Mesendoderm (in vitro differentiated cells): ENCODE measurements at regions not wholly inside any gene's neighbourhood (a gene's known extent, or its start where the extent isn't known, plus 50 kb on each side); places are given as distances from the start of the nearest gene placed in this dataset.
A peak's percentile ranks its signal among the peaks of the same experiment; 100 is the strongest.

Experiments
- DNase-seq: peaks from one replicate; pipeline ENCODE4 v3.0.0; 2013
- H2AK5ac ChIP-seq: 2 replicates; pipeline ENCODE4 v1.6.1; 2013; ENCODE audit warnings: low read length, inconsistent platforms
- H2BK120ac ChIP-seq: 2 replicates; pipeline ENCODE4 v1.6.1; 2013; ENCODE audit warnings: low read depth, mild to moderate bottlenecking, low read length, moderate library complexity, mixed read lengths
- H2BK15ac ChIP-seq: replicated peaks from 2 replicates; pipeline ENCODE4 v1.6.1; 2013; ENCODE audit warnings: low read depth, mild to moderate bottlenecking, moderate library complexity
- H2BK5ac ChIP-seq: 2 replicates; pipeline ENCODE4 v1.6.1; 2013; ENCODE audit warnings: low read length, inconsistent platforms
- H3K18ac ChIP-seq: 2 replicates; pipeline ENCODE4 v1.6.1; 2013; ENCODE audit warnings: mild to moderate bottlenecking, low read length, mixed read lengths
- H3K23ac ChIP-seq: one replicate; pipeline ENCODE4 v1.6.1; 2013; ENCODE audit warnings: low read length
- H3K27ac ChIP-seq: 2 replicates; pipeline ENCODE4 v1.5.1; 2013; ENCODE audit warnings: low read depth, mild to moderate bottlenecking, inconsistent platforms, low read length, moderate library complexity
- H3K27me3 ChIP-seq: 2 replicates; pipeline ENCODE4 v1.6.1; 2013; ENCODE audit warnings: low read length, control low read depth, mild to moderate bottlenecking, inconsistent platforms; ENCODE audit not compliant: insufficient read depth, poor library complexity
- H3K36me3 ChIP-seq: 2 replicates; pipeline ENCODE4 v1.6.1; 2013; ENCODE audit warnings: low read length, inconsistent platforms; ENCODE audit not compliant: control insufficient read depth, insufficient read depth
- H3K4ac ChIP-seq: one replicate; pipeline ENCODE4 v1.6.1; 2013; ENCODE audit warnings: low read depth, mild to moderate bottlenecking, low read length, moderate library complexity
- H3K4me1 ChIP-seq: 2 replicates; pipeline ENCODE4 v1.6.1; 2013; ENCODE audit warnings: low read depth, low read length, inconsistent platforms; ENCODE audit not compliant: control insufficient read depth
- H3K4me2 ChIP-seq: 2 replicates; pipeline ENCODE4 v1.6.1; 2013; ENCODE audit warnings: low read length
- H3K4me3 ChIP-seq: 2 replicates; pipeline ENCODE4 v1.5.1; 2013; ENCODE audit warnings: mild to moderate bottlenecking, low read length
- H3K56ac ChIP-seq: one replicate; pipeline ENCODE4 v1.6.1; 2013; ENCODE audit warnings: low read length
- H3K79me1 ChIP-seq: 2 replicates; pipeline ENCODE4 v1.6.1; 2013; ENCODE audit warnings: low read length, inconsistent platforms
- H3K79me2 ChIP-seq: 2 replicates; pipeline ENCODE4 v1.6.1; 2013; ENCODE audit warnings: mild to moderate bottlenecking, low read length; ENCODE audit not compliant: control insufficient read depth, insufficient read depth
- H3K9ac ChIP-seq: 2 replicates; pipeline ENCODE4 v1.6.1; 2013; ENCODE audit warnings: low read length, inconsistent platforms
- H4K5ac ChIP-seq: one replicate; pipeline ENCODE4 v1.6.1; 2013; ENCODE audit warnings: low read length
- H4K8ac ChIP-seq: one replicate; pipeline ENCODE4 v1.6.1; 2013; ENCODE audit warnings: low read depth, mild to moderate bottlenecking, control low read depth, low read length, moderate library complexity
- WGBS: extraction: QIAGEN DNeasy Blood & Tissue Kit; methylation state at CpG from one replicate; pipeline ENCODE4 v1.1.7; 2013; ENCODE audit warnings: low lambda C conversion rate, missing lambda C conversion rate; ENCODE audit not compliant: insufficient coverage; ENCODE audit errors: extremely low coverage; 5-methylcytosine and 5-hydroxymethylcytosine counted together

DNA sequence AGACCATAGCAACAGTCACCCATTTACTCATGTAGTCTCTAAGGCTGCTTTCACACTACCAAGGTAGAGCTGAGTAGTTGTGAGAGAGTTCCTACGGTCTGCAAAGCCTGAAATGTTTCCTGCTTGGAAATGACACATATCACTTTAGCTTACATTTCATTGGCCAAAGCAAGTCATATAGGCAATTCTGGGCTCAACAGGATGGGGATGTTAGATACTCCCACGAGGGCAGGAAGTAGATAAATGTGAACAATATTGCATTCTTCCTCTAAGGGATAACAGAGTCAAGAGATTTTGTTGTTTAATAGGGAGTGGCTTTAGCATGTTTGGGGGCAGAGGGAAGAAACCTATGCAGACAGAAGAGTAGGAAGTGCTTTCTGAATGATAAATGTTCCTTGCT, 355.6 kb upstream of the THRB start:
- no peak overlapping the region for H4K8ac ChIP-seq
- H3K4me3 ChIP-seq: no peak overlapping the region
- no peaks in the 10 kb centered on the region for H3K4me1 ChIP-seq
- no peak overlapping the region for H2BK5ac ChIP-seq
- H3K23ac ChIP-seq: no peak overlapping the region
- no peaks in the 10 kb centered on the region for H3K79me2 ChIP-seq
- H3K9ac ChIP-seq: no peak overlapping the region
- H3K4me2 ChIP-seq: no peak overlapping the region
- H3K56ac ChIP-seq: no peak overlapping the region
- no peak overlapping the region for H2BK120ac ChIP-seq
- no peak overlapping the region for H3K4ac ChIP-seq
- H3K27me3 ChIP-seq: no peaks in the 10 kb centered on the region
- WGBS: no CpG with 5 or more reads among the region's 2 CpGs
- no peak overlapping the region for H3K27ac ChIP-seq
- no peaks in the 10 kb centered on the region for H3K79me1 ChIP-seq
- no peak overlapping the region for H4K5ac ChIP-seq
- H3K36me3 ChIP-seq: no peaks in the 10 kb centered on the region
- H2BK15ac ChIP-seq: no peak overlapping the region
- DNase-seq: no peak
- H2AK5ac ChIP-seq: no peak overlapping the region
- H3K18ac ChIP-seq: no peak overlapping the region

DNA sequence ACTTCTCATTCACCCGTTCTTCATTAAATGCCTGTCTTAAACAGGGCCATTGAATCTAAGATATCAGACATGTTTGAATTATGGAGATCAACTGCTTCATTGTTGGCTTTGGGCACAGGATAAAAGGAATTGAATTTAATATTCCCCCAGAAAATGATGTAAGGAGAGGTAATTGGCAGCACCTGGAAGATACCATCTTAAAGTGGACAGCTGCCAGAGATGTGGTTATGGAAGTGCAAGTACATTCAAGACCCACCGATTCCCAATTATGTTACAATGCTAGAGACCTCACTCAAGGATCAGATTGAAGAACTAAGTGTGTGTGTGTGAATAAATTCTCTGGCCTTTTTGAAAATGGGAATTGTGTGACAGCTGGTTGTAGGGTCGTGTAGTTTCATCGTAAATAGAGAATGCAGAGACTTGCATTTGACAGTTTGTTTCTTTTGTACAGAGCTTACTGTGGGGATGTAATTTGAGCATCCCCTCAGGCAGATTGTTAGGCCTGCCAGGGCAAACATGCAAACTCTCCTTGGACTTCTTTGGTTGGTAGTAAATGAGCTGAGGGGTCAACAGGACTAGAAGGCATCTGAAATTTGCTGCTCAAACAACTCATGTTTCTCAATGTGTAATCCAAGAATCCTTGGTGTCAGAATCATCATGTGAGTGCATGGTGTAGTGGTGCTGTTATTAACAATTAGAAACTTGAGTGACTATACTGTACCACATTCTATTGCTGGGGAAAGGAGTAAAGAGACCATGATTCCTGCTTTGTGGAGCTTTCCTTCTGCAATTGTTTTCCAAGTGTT, 359.2 kb upstream of the THRB start:
- H3K4me3 ChIP-seq: no peak overlapping the region
- no peaks in the 10 kb centered on the region for H3K79me2 ChIP-seq
- no peak overlapping the region for H3K56ac ChIP-seq
- WGBS: no CpG with 5 or more reads among the region's 4 CpGs
- H3K36me3 ChIP-seq: no peaks in the 10 kb centered on the region
- H4K8ac ChIP-seq: no peak overlapping the region
- H3K9ac ChIP-seq: no peak overlapping the region
- no peak overlapping the region for H3K27ac ChIP-seq
- no peak overlapping the region for H2AK5ac ChIP-seq
- H2BK15ac ChIP-seq: no peak overlapping the region
- no peak for DNase-seq
- H2BK5ac ChIP-seq: no peak overlapping the region
- H3K18ac ChIP-seq: no peak overlapping the region
- H3K23ac ChIP-seq: no peak overlapping the region
- no peaks in the 10 kb centered on the region for H3K79me1 ChIP-seq
- H3K4ac ChIP-seq: no peak overlapping the region
- no peaks in the 10 kb centered on the region for H3K4me1 ChIP-seq
- no peak overlapping the region for H3K4me2 ChIP-seq
- no peaks in the 10 kb centered on the region for H3K27me3 ChIP-seq
- H2BK120ac ChIP-seq: no peak overlapping the region
- H4K5ac ChIP-seq: no peak overlapping the region

DNA sequence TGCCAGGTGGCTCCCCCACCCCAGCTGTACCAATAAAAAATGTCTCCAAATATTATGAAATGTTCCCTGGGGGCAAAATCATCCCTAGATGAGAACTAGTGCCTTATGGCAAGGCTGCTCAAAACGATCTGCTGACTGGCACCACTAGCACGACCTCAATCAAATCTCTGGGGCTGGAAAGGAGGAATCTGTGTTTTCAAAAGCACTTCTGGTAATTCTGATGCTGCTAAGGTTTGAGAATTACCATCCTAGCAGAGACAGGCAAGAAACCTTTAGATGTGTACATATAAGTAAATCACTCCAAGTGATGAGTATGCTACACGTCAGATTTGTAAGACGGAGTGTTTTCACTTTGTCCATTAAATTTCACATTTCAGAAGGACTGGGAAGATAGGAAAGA, 360.1 kb upstream of the THRB start:
- Histone ChIP-seq H2BK120ac (no peak overlapping the region), H3K4me2 (no peak overlapping the region), H3K4ac (no peak overlapping the region), H4K8ac (no peak overlapping the region), H3K79me2 (no peaks in the 10 kb centered on the region), H3K27ac (no peak overlapping the region), H3K27me3 (no peaks in the 10 kb centered on the region), H3K79me1 (no peaks in the 10 kb centered on the region), H2AK5ac (no peak overlapping the region), H3K4me3 (no peak overlapping the region), H3K4me1 (no peaks in the 10 kb centered on the region), H4K5ac (no peak overlapping the region), H2BK5ac (no peak overlapping the region), H3K9ac (no peak overlapping the region), H3K56ac (no peak overlapping the region), H3K36me3 (no peaks in the 10 kb centered on the region), H3K18ac (no peak overlapping the region), H3K23ac (no peak overlapping the region), H2BK15ac (no peak overlapping the region)
- WGBS: no CpG with 5 or more reads among the region's 4 CpGs
- DNase-seq: no peak

DNA sequence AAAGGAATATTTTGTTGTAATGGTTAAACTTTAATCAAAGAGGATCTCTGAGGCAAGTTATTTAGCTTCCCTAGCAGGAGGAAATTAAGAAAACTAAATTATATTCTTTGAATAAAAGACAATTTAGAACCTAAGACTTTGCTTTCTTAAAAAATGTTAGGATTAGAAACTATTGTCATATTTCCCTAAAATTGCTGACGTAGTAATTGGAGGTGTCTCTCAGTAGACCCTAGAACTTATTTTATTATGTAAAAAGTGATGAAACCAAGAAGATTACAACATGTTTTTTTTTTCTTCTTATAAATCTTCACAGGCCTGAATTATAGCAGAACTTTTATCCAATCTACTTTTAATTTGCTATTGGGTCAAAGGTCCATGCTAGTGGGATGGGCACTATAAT, 363.3 kb upstream of the THRB start:
- WGBS: no CpG with 5 or more reads among the region's 1 CpG
- no peaks in the 10 kb centered on the region for H3K36me3 ChIP-seq

DNA sequence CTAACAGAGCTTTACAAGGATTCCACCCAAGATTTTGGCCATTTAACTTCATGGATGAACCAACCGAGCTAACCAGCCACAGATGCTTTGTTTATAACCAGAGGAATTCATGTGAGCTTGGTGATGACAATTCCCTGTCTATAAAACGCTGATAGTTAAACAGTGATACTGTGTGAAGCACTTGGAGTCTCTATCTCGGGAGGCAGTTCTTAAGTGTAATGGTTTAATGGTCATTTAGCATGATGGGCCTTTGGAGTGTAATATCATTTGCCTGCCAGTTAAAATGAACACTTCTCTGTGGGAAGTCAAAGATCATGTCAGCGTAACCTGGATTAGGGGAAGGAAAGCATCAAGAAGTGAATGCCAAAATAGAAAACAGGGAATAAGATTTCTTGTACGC, 368.6 kb upstream of the THRB start:
- no peaks in the 10 kb centered on the region for H3K36me3 ChIP-seq
- no peaks in the 10 kb centered on the region for H3K4me1 ChIP-seq
- no peak overlapping the region for H3K4me2 ChIP-seq
- H3K27ac ChIP-seq: no peak overlapping the region
- no peaks in the 10 kb centered on the region for H3K79me1 ChIP-seq
- peak; percentile 5 for DNase-seq
- no CpG with 5 or more reads among the region's 5 CpGs for WGBS
- H2AK5ac ChIP-seq: no peak overlapping the region
- no peak overlapping the region for H2BK5ac ChIP-seq
- no peak overlapping the region for H3K23ac ChIP-seq
- no peak overlapping the region for H3K9ac ChIP-seq
- no peaks in the 10 kb centered on the region for H3K27me3 ChIP-seq
- H3K18ac ChIP-seq: no peak overlapping the region
- no peak overlapping the region for H4K8ac ChIP-seq
- H3K79me2 ChIP-seq: no peaks in the 10 kb centered on the region
- no peak overlapping the region for H3K4me3 ChIP-seq
- H2BK120ac ChIP-seq: no peak overlapping the region
- H4K5ac ChIP-seq: no peak overlapping the region
- no peak overlapping the region for H3K56ac ChIP-seq
- H2BK15ac ChIP-seq: no peak overlapping the region
- no peak overlapping the region for H3K4ac ChIP-seq

More for the DNA sequence above, 363.3 kb upstream of the THRB start:
- H3K4me2 ChIP-seq: no peak overlapping the region
- no peak overlapping the region for H3K4me3 ChIP-seq
- no peaks in the 10 kb centered on the region for H3K27me3 ChIP-seq
- no peak overlapping the region for H2BK5ac ChIP-seq
- no peak overlapping the region for H3K23ac ChIP-seq
- no peaks in the 10 kb centered on the region for H3K79me1 ChIP-seq
- no peak overlapping the region for H3K9ac ChIP-seq
- DNase-seq: no peak
- H3K4ac ChIP-seq: no peak overlapping the region
- no peaks in the 10 kb centered on the region for H3K79me2 ChIP-seq
- H3K56ac ChIP-seq: no peak overlapping the region
- H2BK120ac ChIP-seq: no peak overlapping the region
- H4K8ac ChIP-seq: no peak overlapping the region
- H3K18ac ChIP-seq: no peak overlapping the region
- no peak overlapping the region for H4K5ac ChIP-seq
- no peak overlapping the region for H3K27ac ChIP-seq
- H2AK5ac ChIP-seq: no peak overlapping the region
- no peaks in the 10 kb centered on the region for H3K4me1 ChIP-seq
- H2BK15ac ChIP-seq: no peak overlapping the region

DNA sequence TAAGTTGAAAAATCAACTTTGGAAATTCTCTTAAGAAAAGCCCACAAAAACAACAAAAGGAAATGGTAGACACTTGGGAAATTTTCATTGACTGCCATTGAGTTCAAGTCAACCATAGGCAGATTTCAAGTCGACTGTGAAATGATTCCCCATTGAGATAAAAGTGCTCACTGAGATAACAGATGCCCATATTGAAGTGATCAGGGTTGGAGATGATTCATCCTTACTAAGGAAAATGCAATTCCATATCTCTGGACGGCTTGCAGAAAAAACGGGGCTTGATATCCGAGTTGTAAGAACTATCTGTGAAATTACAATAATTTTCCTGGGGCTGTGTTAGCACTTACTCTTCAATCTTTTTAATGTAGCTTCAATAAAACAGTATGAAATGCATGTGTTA, 373.1 kb upstream of the THRB start:
- Histone ChIP-seq H3K27ac (no peak overlapping the region), H2BK5ac (no peak overlapping the region), H3K4ac (no peak overlapping the region), H4K5ac (no peak overlapping the region), H3K9ac (no peak overlapping the region), H2BK120ac (no peak overlapping the region), H3K79me2 (no peaks in the 10 kb centered on the region), H3K4me1 (no peaks in the 10 kb centered on the region), H3K56ac (no peak overlapping the region), H3K27me3 (no peaks in the 10 kb centered on the region), H3K23ac (no peak overlapping the region), H3K36me3 (no peaks in the 10 kb centered on the region), H2AK5ac (no peak overlapping the region), H3K4me3 (no peak overlapping the region), H3K18ac (no peak overlapping the region), H3K4me2 (no peak overlapping the region), H3K79me1 (no peaks in the 10 kb centered on the region), H4K8ac (no peak overlapping the region), H2BK15ac (no peak overlapping the region)
- DNase-seq: no peak
- WGBS: no CpG with 5 or more reads among the region's 4 CpGs
